Vagina (tissue), 2 donors: ENCODE measurements at regions not wholly inside any gene's neighbourhood (a gene's known extent, or its start where the extent isn't known, plus 50 kb on each side); places are given as distances from the start of the nearest gene placed in this dataset.

Experiments
- CTCF ChIP-seq, 3 experiments: fragments of 450-650 bp in 2 of 3; fragments of 200-600 bp in 1 of 3; sonication (generic) in 1 of 3; IDR thresholded peaks; one replicate each; pipeline ENCODE4 v1.5.1; 2017 to 2019; ENCODE audit warnings: antibody characterized with exemption in 3 of 3, mild to moderate bottlenecking in 2 of 3, moderate library complexity in 2 of 3
- POLR2A ChIP-seq, 2 donors: fragments of 450-650 bp; IDR thresholded peaks; one replicate each; pipeline ENCODE4 v1.6.1; 2017; ENCODE audit warnings: antibody characterized with exemption in 2 of 2, mild to moderate bottlenecking in 2 of 2, moderate library complexity in 2 of 2

- no peak for TF ChIP-seq POLR2A (IDR thresholded peaks at IDR 0.05)
- no peak for TF ChIP-seq CTCF (IDR thresholded peaks at IDR 0.05)
These were observed 262.9 kb upstream of the GULP1 start for GRCh38 chr2:188028739-188029138.
